ENCODE measurements at regions not wholly inside any gene's neighbourhood (a gene's known extent, or its start where the extent isn't known, plus 50 kb on each side); places are given as distances from the start of the nearest gene placed in this dataset.

DNA sequence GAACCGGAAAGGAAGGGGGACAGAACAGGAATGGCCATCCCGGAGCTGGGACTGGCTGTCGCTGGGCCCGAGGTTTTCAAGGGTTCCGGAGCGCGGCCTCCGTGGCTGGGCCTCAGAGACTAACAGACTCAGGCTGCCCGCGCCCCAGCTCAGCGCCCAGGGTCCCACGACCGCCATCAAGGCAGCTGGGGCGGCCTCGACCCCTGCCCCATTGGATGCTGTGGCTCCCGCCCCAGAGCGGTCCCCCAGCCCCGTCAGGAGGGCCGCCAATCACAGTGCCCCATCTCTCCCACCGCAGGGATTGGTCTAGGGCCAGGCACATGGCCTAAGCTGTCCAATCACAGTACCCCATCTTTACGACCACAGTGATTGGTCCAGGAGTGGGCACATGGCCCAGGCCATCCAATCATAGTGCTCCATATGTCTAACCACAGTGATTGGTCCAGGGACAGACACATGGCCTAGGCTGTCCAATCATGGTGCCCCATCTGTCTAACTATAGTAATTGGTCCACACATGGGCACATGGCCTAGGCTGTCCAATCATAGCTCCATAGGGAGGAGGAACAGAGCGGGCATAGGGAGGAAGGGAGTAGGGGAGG lies 105.3 kb upstream of the NKX1-1 start:
- in situ Hi-C loops (cut with MboI; ENCODE audit: low pct_ligation_motif_present in 1 of 4, low pct_unique_long_range_greater_than_20kb in 1 of 4, low sequenced_read_pairs in 3 of 4): no loop called here
- intact Hi-C loops (cut with DNase I; ENCODE audit: low total_unique reads): no loop called here
- no peaks in the 10 kb centered on the region for H3K36me3 ChIP-seq
- H3K9me3 ChIP-seq: no peaks in the 10 kb centered on the region
- DNase-seq: no peak
- peaks cover 0 to 9% (median 0%) of the 10 kb centered on the region in 4 donors for H3K4me1 ChIP-seq
- no peak for TF ChIP-seq CTCF (IDR thresholded peaks at IDR 0.05)
- no peak for TF ChIP-seq POLR2AphosphoS5 (IDR thresholded peaks at IDR 0.05)
- no peak for TF ChIP-seq POLR2A (IDR thresholded peaks at IDR 0.05)
- TF ChIP-seq EP300 (IDR thresholded peaks at IDR 0.05; ENCODE audit: low read depth): no peak
- H3K27ac ChIP-seq: no peak overlapping the region
- H3K27me3 ChIP-seq: peaks cover 60% of the 10 kb centered on the region
- WGBS, 2 donors (ENCODE audit: low coverage in 1 of 2): 93% methylated on average over 13 of the region's 22 CpGs; no CpG with 5 or more reads in 1 of the 2 donors
- no peak overlapping the region for H3K4me3 ChIP-seq

DNA sequence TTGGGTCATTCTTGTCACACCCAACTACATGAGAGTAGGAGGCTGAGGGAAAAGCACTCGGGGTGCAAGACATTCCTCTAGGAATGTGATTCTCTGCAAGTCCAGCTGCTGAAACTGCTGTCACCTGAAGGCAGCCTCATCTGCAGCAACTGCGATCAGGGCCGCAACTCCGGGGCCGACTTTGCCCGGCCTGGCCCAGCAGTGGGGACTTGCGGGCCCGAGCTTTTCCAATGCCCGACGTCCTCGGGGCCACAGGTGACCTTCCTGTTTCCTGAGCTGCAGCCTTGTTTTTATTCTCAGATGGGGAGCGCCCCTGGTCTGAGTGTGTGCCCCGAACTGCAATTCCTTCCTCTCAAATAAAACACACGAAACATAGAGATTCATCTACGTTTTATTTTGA lies 104.7 kb upstream of the NKX1-1 start:
- Histone ChIP-seq H3K36me3 (no peaks in the 10 kb centered on the region), H3K27ac (no peak overlapping the region), H3K4me1 (peaks cover 0 to 9% (median 0%) of the 10 kb centered on the region in 4 donors), H3K27me3 (peaks cover 58% of the 10 kb centered on the region), H3K4me3 (no peak overlapping the region), H3K9me3 (no peaks in the 10 kb centered on the region)
- TF ChIP-seq POLR2A (IDR thresholded peaks at IDR 0.05) (no peak), CTCF (IDR thresholded peaks at IDR 0.05) (no peak)
- no peak for DNase-seq
- intact Hi-C loops (cut with DNase I; ENCODE audit: low total_unique reads) (no loop called here), in situ Hi-C loops (cut with MboI; ENCODE audit: low pct_ligation_motif_present in 1 of 4, low pct_unique_long_range_greater_than_20kb in 1 of 4, low sequenced_read_pairs in 3 of 4) (no loop called here)
- WGBS, 2 donors (ENCODE audit: low coverage in 1 of 2): 79 to 100% methylated on average over 2 to 12 of the region's 15 CpGs

GRCh38 chr4:1509366-1509765 lies 103.1 kb upstream of the NKX1-1 start:
- intact Hi-C loops (cut with DNase I; ENCODE audit: low total_unique reads): no loop called here
- Histone ChIP-seq H3K4me3 (no peak overlapping the region), H3K4me1 (peaks cover 0 to 9% (median 0%) of the 10 kb centered on the region in 4 donors), H3K9me3 (no peaks in the 10 kb centered on the region), H3K36me3 (no peaks in the 10 kb centered on the region), H3K27me3 (peaks cover 64% of the 10 kb centered on the region), H3K27ac (no peak overlapping the region)
- DNase-seq: no peak
- no peak for TF ChIP-seq POLR2AphosphoS5 (IDR thresholded peaks at IDR 0.05)
- TF ChIP-seq CTCF (IDR thresholded peaks at IDR 0.05): no peak
- TF ChIP-seq POLR2A (IDR thresholded peaks at IDR 0.05): no peak
- no peak for TF ChIP-seq EP300 (IDR thresholded peaks at IDR 0.05; ENCODE audit: low read depth)
- in situ Hi-C loops (cut with MboI; ENCODE audit: low pct_ligation_motif_present in 1 of 4, low pct_unique_long_range_greater_than_20kb in 1 of 4, low sequenced_read_pairs in 3 of 4): no loop called here
- WGBS, 2 donors (ENCODE audit: low coverage in 1 of 2): 76% methylated on average over 9 of the region's 9 CpGs; no CpG with 5 or more reads in 1 of the 2 donors

DNA sequence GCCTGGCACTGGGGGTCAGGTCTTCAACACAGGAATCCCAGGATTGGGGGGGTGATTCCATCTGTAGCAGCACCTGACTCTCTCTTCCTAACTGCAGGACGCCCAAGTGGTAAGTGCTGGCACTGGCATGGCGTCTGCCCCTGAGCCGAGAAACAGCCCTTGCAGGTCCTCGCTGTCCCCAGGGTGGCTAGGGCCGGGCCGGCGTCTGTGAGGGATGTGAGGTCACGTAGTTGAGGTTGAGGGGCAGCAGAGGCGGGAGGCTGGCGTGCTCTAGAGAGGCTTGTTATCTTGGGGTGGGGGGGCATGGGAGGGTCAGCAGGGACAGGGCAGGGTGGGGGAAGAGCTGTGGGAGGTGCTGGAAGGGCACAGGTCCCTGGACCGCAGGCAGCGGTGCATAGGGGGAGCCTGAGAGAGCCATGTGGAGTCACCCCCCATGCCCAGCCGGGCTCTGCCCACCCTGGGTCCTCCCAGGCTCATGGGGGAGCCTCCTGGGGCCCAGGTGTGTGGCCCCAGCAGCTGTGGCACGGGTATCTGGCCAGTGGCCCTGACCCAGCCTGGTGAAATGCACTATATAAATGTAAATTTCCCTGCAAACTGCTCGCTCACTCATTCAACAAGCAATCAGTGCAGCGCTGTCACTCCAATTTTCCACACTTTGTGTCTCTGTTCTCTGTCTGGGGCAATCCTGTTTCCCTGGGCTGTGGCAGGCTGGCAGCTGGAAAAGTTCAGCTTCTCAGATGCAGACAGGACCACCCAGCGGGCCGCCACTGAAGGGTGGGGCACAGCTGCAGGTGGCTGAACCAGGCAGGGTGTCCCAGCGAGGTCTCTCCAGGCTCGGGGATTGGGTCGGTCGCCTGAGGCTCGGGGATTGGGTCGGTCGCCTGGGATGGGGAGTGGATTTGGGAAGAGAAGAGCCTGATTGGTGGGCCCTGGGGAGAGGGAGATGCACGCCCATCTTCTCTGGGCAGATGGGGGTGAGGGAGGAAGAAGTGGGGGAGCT lies 102.2 kb upstream of the NKX1-1 start:
- in situ Hi-C loops (cut with MboI; ENCODE audit: low pct_ligation_motif_present in 1 of 4, low pct_unique_long_range_greater_than_20kb in 1 of 4, low sequenced_read_pairs in 3 of 4) (no loop called here), intact Hi-C loops (cut with DNase I; ENCODE audit: low total_unique reads) (no loop called here)
- peaks cover 61% of the 10 kb centered on the region for H3K27me3 ChIP-seq
- no peak for DNase-seq
- TF ChIP-seq POLR2A (IDR thresholded peaks at IDR 0.05) (no peak), CTCF (IDR thresholded peaks at IDR 0.05) (no peak), EP300 (IDR thresholded peaks at IDR 0.05; ENCODE audit: low read depth) (no peak), POLR2AphosphoS5 (IDR thresholded peaks at IDR 0.05) (no peak)
- 58% methylated on average over 26 of the region's 26 CpGs; no CpG with 5 or more reads in 1 of the 2 donors for WGBS, 2 donors (ENCODE audit: low coverage in 1 of 2)
- no peak overlapping the region for H3K4me3 ChIP-seq
- H3K27ac ChIP-seq: no peak overlapping the region
- H3K4me1 ChIP-seq: peaks cover 0 to 9% (median 0%) of the 10 kb centered on the region in 4 donors
- H3K9me3 ChIP-seq: no peaks in the 10 kb centered on the region
- no peaks in the 10 kb centered on the region for H3K36me3 ChIP-seq

Measured in transverse colon (tissue), 4 donors.